ENCODE measurements at regions not wholly inside any gene's neighbourhood (a gene's known extent, or its start where the extent isn't known, plus 50 kb on each side); places are given as distances from the start of the nearest gene placed in this dataset.

DNA sequence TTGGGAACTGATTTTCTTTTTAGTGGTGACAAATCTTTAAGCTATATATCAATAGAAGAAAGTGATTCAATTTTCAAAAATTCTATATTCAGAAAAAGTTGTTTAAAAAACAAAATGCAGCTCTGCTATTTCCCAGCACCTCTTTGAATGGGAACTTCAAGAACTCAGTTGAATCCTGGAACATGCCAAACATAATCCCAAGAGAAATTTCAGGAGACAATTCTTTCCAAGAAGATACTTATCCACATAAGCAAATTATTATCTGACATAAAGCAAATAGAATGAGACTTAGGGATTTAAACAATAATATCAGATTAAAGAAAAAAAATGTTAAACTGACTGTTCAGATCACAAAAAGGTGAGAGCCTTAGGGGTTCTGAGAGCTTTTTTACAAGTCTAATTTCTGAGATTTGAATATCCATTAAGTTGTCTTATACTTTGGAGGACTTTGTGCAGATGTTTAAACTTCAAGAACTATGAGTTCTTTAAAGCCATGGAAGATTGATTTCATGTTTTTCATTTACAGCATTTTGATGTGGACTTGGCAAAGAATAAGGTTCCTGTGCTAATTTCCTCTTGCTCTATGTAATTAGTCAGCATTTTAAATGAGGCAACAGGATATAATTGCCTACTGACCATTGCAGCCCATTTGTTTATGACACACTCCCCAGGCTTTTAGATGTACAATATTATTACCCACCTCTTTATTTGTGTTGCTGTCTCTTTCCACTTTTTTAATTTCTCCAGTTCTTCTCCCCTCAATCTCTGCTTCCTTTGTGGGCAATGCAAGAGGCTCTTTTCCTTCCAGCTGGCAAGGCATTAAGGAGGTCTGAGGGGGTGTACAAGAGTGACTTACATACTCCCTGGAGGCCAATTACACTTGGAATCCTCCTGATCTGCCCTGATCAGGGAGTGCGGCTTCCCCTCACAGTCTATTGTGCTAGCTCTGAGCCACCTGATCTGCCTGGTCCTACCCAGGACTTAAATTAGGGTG is 419.1 kb downstream of the NR2F1-AS1 start:
- Histone ChIP-seq H3K36me3 (ENCODE audit: control insufficient read depth in 1 of 2, insufficient read depth in 2 of 2, low read length in 2 of 2) (no peaks in the 10 kb centered on the region), H3K9me3 (ENCODE audit: control insufficient read depth in 1 of 2, low read length in 2 of 2) (no peaks in the 10 kb centered on the region), H3K4me3 (ENCODE audit: low read depth in 1 of 2, low read length in 2 of 2) (no peak overlapping the region), H3K4me1 (ENCODE audit: control insufficient read depth in 1 of 2, insufficient read depth in 2 of 2, low read length in 2 of 2) (peaks cover 13 to 24% of the 10 kb centered on the region in 2 donors), H3K27ac (ENCODE audit: low read length) (no peak overlapping the region), H3K27me3 (ENCODE audit: low read depth, low read length) (no peaks in the 10 kb centered on the region)

DNA sequence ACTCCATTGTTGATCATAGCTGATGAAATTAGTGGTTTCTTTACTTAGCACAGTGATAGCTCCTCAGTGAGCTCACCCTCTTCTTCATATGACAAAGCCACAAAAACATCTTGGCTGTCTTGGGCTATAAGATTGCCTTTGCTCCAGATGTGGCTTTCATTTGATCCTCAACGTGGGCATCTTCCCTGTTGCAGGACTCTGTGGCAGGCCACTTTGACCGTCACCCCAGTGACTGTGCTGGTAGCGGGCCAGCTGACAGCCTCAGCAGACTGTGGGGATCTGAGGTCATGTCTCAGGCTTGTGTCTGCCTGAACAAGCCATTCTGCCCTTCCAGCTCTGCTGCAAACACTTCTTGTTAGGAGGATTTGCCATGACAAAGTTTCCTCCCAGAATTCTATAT is 422.2 kb downstream of the NR2F1-AS1 start:
- Histone ChIP-seq H3K27ac (ENCODE audit: low read length) (no peak overlapping the region), H3K36me3 (ENCODE audit: control insufficient read depth in 1 of 2, insufficient read depth in 2 of 2, low read length in 2 of 2) (no peaks in the 10 kb centered on the region), H3K4me1 (ENCODE audit: control insufficient read depth in 1 of 2, insufficient read depth in 2 of 2, low read length in 2 of 2) (peaks cover 10 to 24% of the 10 kb centered on the region in 2 donors), H3K4me3 (ENCODE audit: low read depth in 1 of 2, low read length in 2 of 2) (no peak overlapping the region), H3K27me3 (ENCODE audit: low read depth, low read length) (no peaks in the 10 kb centered on the region), H3K9me3 (ENCODE audit: control insufficient read depth in 1 of 2, low read length in 2 of 2) (no peaks in the 10 kb centered on the region)

DNA sequence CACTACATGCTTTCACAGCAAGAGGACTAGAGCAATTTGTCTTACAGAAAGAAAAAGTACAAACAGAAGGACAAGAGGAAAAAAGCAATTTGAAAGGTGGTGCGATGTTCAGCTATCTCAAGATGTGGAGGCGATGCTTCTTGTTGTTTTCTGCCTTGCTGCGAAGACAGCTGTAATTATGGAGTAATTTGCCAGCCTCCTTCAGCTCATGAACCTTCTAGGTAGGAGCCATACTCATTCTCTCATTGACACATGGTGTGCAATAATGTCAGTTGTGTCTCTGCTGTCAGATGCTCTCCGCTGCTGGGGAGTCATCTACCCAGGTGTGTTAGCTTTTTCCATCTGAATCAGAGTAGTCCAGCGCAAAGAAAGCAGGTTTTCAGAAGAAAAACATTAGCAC is 424.5 kb downstream of the NR2F1-AS1 start:
- Histone ChIP-seq H3K27me3 (ENCODE audit: low read depth, low read length) (no peaks in the 10 kb centered on the region), H3K36me3 (ENCODE audit: control insufficient read depth in 1 of 2, insufficient read depth in 2 of 2, low read length in 2 of 2) (no peaks in the 10 kb centered on the region), H3K9me3 (ENCODE audit: control insufficient read depth in 1 of 2, low read length in 2 of 2) (no peaks in the 10 kb centered on the region), H3K4me1 (ENCODE audit: control insufficient read depth in 1 of 2, insufficient read depth in 2 of 2, low read length in 2 of 2) (peaks cover 0 to 12% of the 10 kb centered on the region in 2 donors), H3K4me3 (ENCODE audit: low read depth in 1 of 2, low read length in 2 of 2) (no peak overlapping the region), H3K27ac (ENCODE audit: low read length) (no peak overlapping the region)

DNA sequence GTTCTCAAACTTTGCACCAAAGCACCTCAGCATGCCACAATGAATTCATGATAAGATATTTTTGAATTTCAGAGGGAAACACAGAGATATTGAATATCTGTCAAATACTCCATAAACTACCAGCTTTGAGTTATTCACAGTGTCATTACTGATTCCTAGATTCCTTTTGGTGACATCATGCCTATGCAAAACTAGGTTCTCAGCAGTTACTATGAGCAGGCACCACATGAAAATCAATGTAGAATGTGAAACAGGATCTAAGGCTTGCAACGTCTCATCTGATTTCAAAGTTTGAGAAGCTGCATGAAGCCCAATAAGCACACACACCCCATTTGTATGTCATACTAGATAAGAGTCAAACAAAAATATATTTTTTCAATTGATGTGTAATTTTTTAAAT is 426.5 kb downstream of the NR2F1-AS1 start:
- Histone ChIP-seq H3K4me1 (ENCODE audit: control insufficient read depth in 1 of 2, insufficient read depth in 2 of 2, low read length in 2 of 2) (no peaks in the 10 kb centered on the region), H3K4me3 (ENCODE audit: low read depth in 1 of 2, low read length in 2 of 2) (no peak overlapping the region), H3K36me3 (ENCODE audit: control insufficient read depth in 1 of 2, insufficient read depth in 2 of 2, low read length in 2 of 2) (no peaks in the 10 kb centered on the region), H3K27me3 (ENCODE audit: low read depth, low read length) (no peaks in the 10 kb centered on the region), H3K27ac (ENCODE audit: low read length) (no peak overlapping the region), H3K9me3 (ENCODE audit: control insufficient read depth in 1 of 2, low read length in 2 of 2) (no peaks in the 10 kb centered on the region)

- Histone ChIP-seq H3K36me3 (ENCODE audit: control insufficient read depth in 1 of 2, insufficient read depth in 2 of 2, low read length in 2 of 2) (no peaks in the 10 kb centered on the region), H3K9me3 (ENCODE audit: control insufficient read depth in 1 of 2, low read length in 2 of 2) (no peaks in the 10 kb centered on the region), H3K4me1 (ENCODE audit: control insufficient read depth in 1 of 2, insufficient read depth in 2 of 2, low read length in 2 of 2) (no peaks in the 10 kb centered on the region), H3K27ac (ENCODE audit: low read length) (no peak overlapping the region), H3K27me3 (ENCODE audit: low read depth, low read length) (no peaks in the 10 kb centered on the region), H3K4me3 (ENCODE audit: low read depth in 1 of 2, low read length in 2 of 2) (no peak overlapping the region)
Observed at GRCh38 chr5:93153461-93153860, 427.6 kb downstream of the NR2F1-AS1 start.

- peak overlapping the region in 1 of 2 donors; percentile 29 for H3K4me3 ChIP-seq (ENCODE audit: low read depth in 1 of 2, low read length in 2 of 2)
- H3K27ac ChIP-seq (ENCODE audit: low read length), result no peak overlapping the region
- no peaks in the 10 kb centered on the region for H3K9me3 ChIP-seq (ENCODE audit: control insufficient read depth in 1 of 2, low read length in 2 of 2)
- no peaks in the 10 kb centered on the region for H3K4me1 ChIP-seq (ENCODE audit: control insufficient read depth in 1 of 2, insufficient read depth in 2 of 2, low read length in 2 of 2)
- no peaks in the 10 kb centered on the region for H3K27me3 ChIP-seq (ENCODE audit: low read depth, low read length)
- H3K36me3 ChIP-seq (ENCODE audit: control insufficient read depth in 1 of 2, insufficient read depth in 2 of 2, low read length in 2 of 2), result no peaks in the 10 kb centered on the region
Observed at GRCh38 chr5:93151896-93152295, 429.1 kb downstream of the NR2F1-AS1 start.

GRCh38 chr5:93151121-93151520 is 429.9 kb downstream of the NR2F1-AS1 start:
- Histone ChIP-seq H3K27ac (ENCODE audit: low read length) (no peak overlapping the region), H3K36me3 (ENCODE audit: control insufficient read depth in 1 of 2, insufficient read depth in 2 of 2, low read length in 2 of 2) (no peaks in the 10 kb centered on the region), H3K27me3 (ENCODE audit: low read depth, low read length) (no peaks in the 10 kb centered on the region), H3K9me3 (ENCODE audit: control insufficient read depth in 1 of 2, low read length in 2 of 2) (no peaks in the 10 kb centered on the region), H3K4me1 (ENCODE audit: control insufficient read depth in 1 of 2, insufficient read depth in 2 of 2, low read length in 2 of 2) (no peaks in the 10 kb centered on the region), H3K4me3 (ENCODE audit: low read depth in 1 of 2, low read length in 2 of 2) (no peak overlapping the region)

- Histone ChIP-seq H3K9me3 (ENCODE audit: control insufficient read depth in 1 of 2, low read length in 2 of 2) (no peaks in the 10 kb centered on the region), H3K27me3 (ENCODE audit: low read depth, low read length) (no peaks in the 10 kb centered on the region), H3K4me3 (ENCODE audit: low read depth in 1 of 2, low read length in 2 of 2) (no peak overlapping the region), H3K27ac (ENCODE audit: low read length) (no peak overlapping the region), H3K4me1 (ENCODE audit: control insufficient read depth in 1 of 2, insufficient read depth in 2 of 2, low read length in 2 of 2) (no peaks in the 10 kb centered on the region), H3K36me3 (ENCODE audit: control insufficient read depth in 1 of 2, insufficient read depth in 2 of 2, low read length in 2 of 2) (no peaks in the 10 kb centered on the region)
Observed at GRCh38 chr5:93150311-93151012, 430.6 kb downstream of the NR2F1-AS1 start.

GRCh38 chr5:93145767-93146166 is 435.3 kb downstream of the NR2F1-AS1 start:
- H3K4me3 ChIP-seq (ENCODE audit: low read depth in 1 of 2, low read length in 2 of 2), result no peak overlapping the region
- no peaks in the 10 kb centered on the region for H3K4me1 ChIP-seq (ENCODE audit: control insufficient read depth in 1 of 2, insufficient read depth in 2 of 2, low read length in 2 of 2)
- H3K9me3 ChIP-seq (ENCODE audit: control insufficient read depth in 1 of 2, low read length in 2 of 2), result no peaks in the 10 kb centered on the region
- no peaks in the 10 kb centered on the region for H3K36me3 ChIP-seq (ENCODE audit: control insufficient read depth in 1 of 2, insufficient read depth in 2 of 2, low read length in 2 of 2)
- no peak overlapping the region for H3K27ac ChIP-seq (ENCODE audit: low read length)
- no peaks in the 10 kb centered on the region for H3K27me3 ChIP-seq (ENCODE audit: low read depth, low read length)

- H3K36me3 ChIP-seq (ENCODE audit: control insufficient read depth in 1 of 2, insufficient read depth in 2 of 2, low read length in 2 of 2), result no peaks in the 10 kb centered on the region
- no peaks in the 10 kb centered on the region for H3K9me3 ChIP-seq (ENCODE audit: control insufficient read depth in 1 of 2, low read length in 2 of 2)
- H3K27ac ChIP-seq (ENCODE audit: low read length), result no peak overlapping the region
- no peak overlapping the region for H3K4me3 ChIP-seq (ENCODE audit: low read depth in 1 of 2, low read length in 2 of 2)
- no peaks in the 10 kb centered on the region for H3K4me1 ChIP-seq (ENCODE audit: control insufficient read depth in 1 of 2, insufficient read depth in 2 of 2, low read length in 2 of 2)
- H3K27me3 ChIP-seq (ENCODE audit: low read depth, low read length), result no peaks in the 10 kb centered on the region
Observed at GRCh38 chr5:93145019-93145418, 436.0 kb downstream of the NR2F1-AS1 start.

DNA sequence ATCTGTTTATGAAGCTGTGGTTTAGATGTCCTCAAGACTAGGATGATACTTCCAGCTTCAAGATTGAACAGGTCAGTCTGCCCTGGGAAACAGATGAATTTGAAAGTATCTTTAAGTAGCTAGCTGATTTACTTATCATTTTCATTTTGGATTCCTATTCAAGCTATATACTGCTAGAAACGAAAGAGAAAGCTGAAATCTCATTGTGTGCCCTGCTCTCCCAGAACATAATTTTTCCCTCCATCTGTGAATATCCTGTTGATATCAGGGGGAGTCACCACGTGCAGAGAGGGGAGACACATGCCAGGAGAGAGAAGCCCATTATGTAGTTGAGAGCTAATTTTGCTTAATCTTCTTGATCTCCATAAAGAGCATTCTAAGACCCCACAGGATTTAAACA is 439.1 kb downstream of the NR2F1-AS1 start:
- no peaks in the 10 kb centered on the region for H3K4me1 ChIP-seq (ENCODE audit: control insufficient read depth in 1 of 2, insufficient read depth in 2 of 2, low read length in 2 of 2)
- no peak overlapping the region for H3K27ac ChIP-seq (ENCODE audit: low read length)
- H3K27me3 ChIP-seq (ENCODE audit: low read depth, low read length), result no peaks in the 10 kb centered on the region
- H3K4me3 ChIP-seq (ENCODE audit: low read depth in 1 of 2, low read length in 2 of 2), result no peak overlapping the region
- no peaks in the 10 kb centered on the region for H3K9me3 ChIP-seq (ENCODE audit: control insufficient read depth in 1 of 2, low read length in 2 of 2)
- no peaks in the 10 kb centered on the region for H3K36me3 ChIP-seq (ENCODE audit: control insufficient read depth in 1 of 2, insufficient read depth in 2 of 2, low read length in 2 of 2)
